GM12864 (cell line): ENCODE measurements at regions not wholly inside any gene's neighbourhood (a gene's known extent, or its start where the extent isn't known, plus 50 kb on each side); places are given as distances from the start of the nearest gene placed in this dataset.

Experiments
- DNase-seq: peaks from one replicate; pipeline ENCODE4 v3.0.0-alpha.2; 2011; ENCODE audit warnings: low read depth
- H3K4me3 ChIP-seq: 2 replicates; pipeline ENCODE4 v1.5.1; 2011; ENCODE audit warnings: mild to moderate bottlenecking, low read depth, low read length, control low read depth
- CTCF ChIP-seq: IDR thresholded peaks from 2 replicates; pipeline ENCODE4 v1.5.1; 2011; ENCODE audit warnings: low read depth, mild to moderate bottlenecking, moderate library complexity, low read length, control low read depth, inconsistent platforms; ENCODE audit errors: missing control alignments

- no peak overlapping the region for H3K4me3 ChIP-seq
- TF ChIP-seq CTCF, result no peak
Observed at GRCh38 chr9:16071400-16071799, 518.6 kb downstream of the CCDC171 start.

GRCh38 chr9:16074963-16075362, 522.1 kb downstream of the CCDC171 start:
- no peak for DNase-seq
- H3K4me3 ChIP-seq, result no peak overlapping the region

More at GRCh38 chr9:16071400-16071799, 518.6 kb downstream of the CCDC171 start:
- no peak for DNase-seq

GRCh38 chr9:16075696-16076095, 522.9 kb downstream of the CCDC171 start:
- no peak for TF ChIP-seq CTCF
- no peak overlapping the region for H3K4me3 ChIP-seq
- DNase-seq, result no peak

More at GRCh38 chr9:16074963-16075362, 522.1 kb downstream of the CCDC171 start:
- TF ChIP-seq CTCF, result no peak

DNA sequence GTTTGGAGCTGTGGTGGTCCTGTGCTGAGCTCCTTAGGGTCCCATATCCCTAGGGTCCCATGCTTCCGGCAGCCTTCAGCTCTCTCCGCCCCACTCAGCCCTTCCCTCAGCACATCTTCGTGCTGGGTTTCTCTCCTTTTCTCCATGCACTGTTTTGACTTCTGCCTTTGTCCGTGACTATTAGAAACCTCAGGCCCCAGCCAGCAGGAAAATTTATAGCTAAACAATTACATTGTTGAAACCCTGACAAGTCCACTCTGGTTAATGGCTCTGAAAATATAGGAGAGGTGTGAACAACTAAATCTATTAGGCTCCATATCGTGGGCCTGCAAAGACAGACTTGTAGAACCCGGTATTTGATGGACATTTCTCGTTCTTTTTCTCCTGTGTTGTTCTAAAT, 523.7 kb downstream of the CCDC171 start:
- no peak for TF ChIP-seq CTCF
- no peak for DNase-seq
- no peak overlapping the region for H3K4me3 ChIP-seq

DNA sequence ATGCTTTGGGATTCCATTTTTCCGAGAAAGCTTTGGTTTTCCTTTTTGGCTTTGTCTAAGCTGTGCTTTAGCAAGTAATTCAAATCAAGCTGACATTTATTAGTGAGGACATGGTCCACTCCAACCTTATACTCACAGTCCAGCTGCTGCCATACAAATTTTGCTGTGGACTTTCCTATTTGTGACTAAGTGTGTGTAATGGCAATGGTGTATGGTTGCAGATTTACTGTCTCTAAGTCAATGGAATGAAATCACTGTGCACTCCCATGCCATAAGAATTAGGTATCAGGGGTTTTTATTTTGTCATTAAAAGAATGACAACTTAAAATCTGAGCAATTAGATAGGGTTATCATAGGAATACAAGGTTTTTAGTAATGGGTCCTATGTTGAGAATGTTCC, 530.0 kb downstream of the CCDC171 start:
- H3K4me3 ChIP-seq, result no peak overlapping the region
- no peak for TF ChIP-seq CTCF
- no peak for DNase-seq

- no peak for TF ChIP-seq CTCF
- no peak overlapping the region for H3K4me3 ChIP-seq
- no peak for DNase-seq
Observed at GRCh38 chr9:16085167-16085726, 532.4 kb downstream of the CCDC171 start.

GRCh38 chr9:16090907-16091629, 538.2 kb downstream of the CCDC171 start:
- H3K4me3 ChIP-seq, result no peak overlapping the region
- no peak for DNase-seq
- TF ChIP-seq CTCF, result no peak
